Gastroesophageal sphincter (tissue), 4 donors: ENCODE measurements at regions not wholly inside any gene's neighbourhood (a gene's known extent, or its start where the extent isn't known, plus 50 kb on each side); places are given as distances from the start of the nearest gene placed in this dataset.

Experiments used
- ATAC-seq: fragments of 150-250 bp; one replicate; pipeline ENCODE4 v1.9.1; 2016; ENCODE audit warnings: mild to moderate bottlenecking, moderate library complexity
- H3K27ac ChIP-seq, 4 donors: fragments of 200-600 bp; sonication (generic) in 3 of 4; 1 replicate in 3 of 4; 2 replicates in 1 of 4; pipeline ENCODE4 v1.5.1; 2016 to 2019
- H3K27me3 ChIP-seq: fragments of 200-600 bp; sonication (generic); one replicate; pipeline ENCODE4 v1.5.1; 2019
- H3K36me3 ChIP-seq, 2 donors: fragments of 200-600 bp; sonication (generic); one replicate each; pipeline ENCODE4 v1.5.1; 2019; ENCODE audit warnings: control low read depth in 1 of 2
- H3K4me1 ChIP-seq, 3 donors: fragments of 200-600 bp; sonication (generic); 1 replicate in 2 of 3; 2 replicates in 1 of 3; pipeline ENCODE4 v1.5.1; 2016 to 2019; ENCODE audit warnings: control low read depth in 2 of 3
- H3K4me3 ChIP-seq, 2 donors: fragments of 200-600 bp; sonication (generic); one replicate each; pipeline ENCODE4 v1.5.1; 2019; ENCODE audit warnings: mild to moderate bottlenecking in 1 of 2, moderate library complexity in 1 of 2
- H3K9me3 ChIP-seq, 3 donors: fragments of 200-600 bp; sonication (generic); one replicate each; pipeline ENCODE4 v1.5.1; 2017 to 2019; ENCODE audit warnings: control low read depth in 2 of 3
- CTCF ChIP-seq, 4 experiments: fragments of 200-600 bp in 2 of 4; fragments of 450-650 bp in 2 of 4; sonication (generic) in 1 of 4; IDR thresholded peaks; one replicate each; pipeline ENCODE4 v1.5.1; 2017 to 2019; ENCODE audit warnings: antibody characterized with exemption in 4 of 4, mild to moderate bottlenecking in 2 of 4, moderate library complexity in 2 of 4
- EP300 ChIP-seq: sonication (generic); formaldehyde crosslinking; IDR thresholded peaks from one replicate; pipeline ENCODE4 v1.6.1; 2017; ENCODE audit warnings: antibody characterized with exemption, mild to moderate bottlenecking
- POLR2A ChIP-seq, 2 donors: fragments of 450-650 bp; IDR thresholded peaks; one replicate each; pipeline ENCODE4 v1.6.1; 2017; ENCODE audit warnings: antibody characterized with exemption in 2 of 2, mild to moderate bottlenecking in 2 of 2, moderate library complexity in 1 of 2
- POLR2AphosphoS5 ChIP-seq: sonication (generic); formaldehyde crosslinking; IDR thresholded peaks from one replicate; pipeline ENCODE4 v1.6.1; 2017; ENCODE audit warnings: antibody characterized with exemption
- WGBS, 2 donors: methylation state at CpG; one replicate each; pipeline ENCODE4 v1.1.5; 2018; ENCODE audit warnings: low coverage in 1 of 2; 5-methylcytosine and 5-hydroxymethylcytosine counted together

- no peaks in the 10 kb centered on the region for H3K36me3 ChIP-seq
- no peak for TF ChIP-seq EP300
- no peaks in the 10 kb centered on the region for H3K27me3 ChIP-seq
- WGBS, 2 donors, result 64 to 79% methylated on average over 1 of the region's 1 CpG
- H3K4me3 ChIP-seq, result no peak overlapping the region
- no peaks in the 10 kb centered on the region for H3K9me3 ChIP-seq
- no peak overlapping the region for H3K27ac ChIP-seq
- ATAC-seq, result no peak
- H3K4me1 ChIP-seq, result no peaks in the 10 kb centered on the region
Observed at GRCh38 chr2:215607766-215608165, 171.9 kb upstream of the FN1 start.

- no peak for TF ChIP-seq EP300
- no peak for TF ChIP-seq POLR2AphosphoS5
- TF ChIP-seq CTCF (IDR thresholded peaks at IDR 0.05), result no peak
- TF ChIP-seq POLR2A (IDR thresholded peaks at IDR 0.05), result no peak
- H3K4me3 ChIP-seq, result no peak overlapping the region
- 73 to 78% methylated on average over 2 of the region's 2 CpGs for WGBS, 2 donors
- ATAC-seq, result no peak
- H3K27ac ChIP-seq, result no peak overlapping the region
- no peaks in the 10 kb centered on the region for H3K36me3 ChIP-seq
- no peaks in the 10 kb centered on the region for H3K9me3 ChIP-seq
- H3K4me1 ChIP-seq, result no peaks in the 10 kb centered on the region
- H3K27me3 ChIP-seq, result no peaks in the 10 kb centered on the region
Observed at GRCh38 chr2:215606219-215606618, 170.4 kb upstream of the FN1 start.

- ATAC-seq, result no peak
- H3K4me3 ChIP-seq, result no peak overlapping the region
- H3K27me3 ChIP-seq, result no peaks in the 10 kb centered on the region
- H3K9me3 ChIP-seq, result no peaks in the 10 kb centered on the region
- H3K36me3 ChIP-seq, result no peaks in the 10 kb centered on the region
- no peak overlapping the region for H3K27ac ChIP-seq
- no peaks in the 10 kb centered on the region for H3K4me1 ChIP-seq
- no peak for TF ChIP-seq CTCF (IDR thresholded peaks at IDR 0.05)
- no peak for TF ChIP-seq POLR2AphosphoS5
- no peak for TF ChIP-seq POLR2A (IDR thresholded peaks at IDR 0.05)
- TF ChIP-seq EP300, result no peak
Observed at GRCh38 chr2:215605214-215605613, 169.3 kb upstream of the FN1 start.

DNA sequence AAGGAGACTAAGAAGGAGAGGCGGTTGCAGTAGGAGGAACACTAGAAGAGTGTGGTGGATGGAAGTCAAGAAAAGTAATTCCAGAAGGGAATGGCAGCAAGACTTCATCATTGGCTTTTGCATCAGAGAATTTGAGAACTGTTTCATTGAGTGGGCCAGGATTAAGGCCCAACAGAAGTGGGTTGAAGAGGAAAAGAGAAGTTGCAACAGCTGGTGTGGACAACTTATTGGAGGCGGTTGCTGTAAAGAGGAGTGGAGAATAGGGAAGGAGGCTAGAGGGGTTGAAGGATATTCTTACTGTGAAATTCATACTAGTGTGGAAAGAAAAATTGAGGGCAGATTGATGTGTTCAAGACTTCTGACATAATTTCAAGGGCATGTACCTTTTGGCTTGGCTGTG lies 168.7 kb upstream of the FN1 start:
- H3K27me3 ChIP-seq, result no peaks in the 10 kb centered on the region
- no peaks in the 10 kb centered on the region for H3K4me1 ChIP-seq
- ATAC-seq, result no peak
- H3K4me3 ChIP-seq, result no peak overlapping the region
- 50 to 91% methylated on average over 2 of the region's 2 CpGs for whole genome bisulfite sequencing, 2 donors
- no peaks in the 10 kb centered on the region for H3K36me3 ChIP-seq
- H3K27ac ChIP-seq, result no peak overlapping the region
- TF ChIP-seq POLR2A (IDR thresholded peaks at IDR 0.05), result no peak
- no peak for TF ChIP-seq POLR2AphosphoS5
- no peak for TF ChIP-seq CTCF (IDR thresholded peaks at IDR 0.05)
- no peak for TF ChIP-seq EP300
- no peaks in the 10 kb centered on the region for H3K9me3 ChIP-seq

DNA sequence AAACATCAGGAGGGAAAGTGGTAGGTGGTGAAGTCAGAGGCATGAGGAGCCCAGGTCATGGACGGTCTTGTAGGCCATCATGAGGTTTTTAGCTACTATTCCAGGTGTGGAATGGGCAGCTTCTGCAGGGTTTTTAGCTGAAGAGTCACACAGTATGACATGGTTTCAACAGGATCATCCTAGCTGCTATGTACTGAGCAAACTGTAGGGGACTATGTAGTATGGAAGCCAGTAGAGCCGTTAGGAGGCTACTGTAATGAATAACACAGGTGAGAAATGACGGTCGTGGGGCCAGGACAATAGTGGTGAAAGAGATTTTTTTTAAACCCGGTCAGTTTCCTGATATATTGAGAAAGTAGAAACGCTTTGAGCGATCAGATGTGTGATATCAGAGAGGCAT lies 167.6 kb upstream of the FN1 start:
- no peaks in the 10 kb centered on the region for H3K4me1 ChIP-seq
- H3K36me3 ChIP-seq, result no peaks in the 10 kb centered on the region
- no peaks in the 10 kb centered on the region for H3K9me3 ChIP-seq
- no peak for ATAC-seq
- TF ChIP-seq EP300 (no peak), CTCF (IDR thresholded peaks at IDR 0.05) (no peak), POLR2A (IDR thresholded peaks at IDR 0.05) (no peak), POLR2AphosphoS5 (no peak)
- 89 to 93% methylated on average over 5 to 7 of the region's 7 CpGs for WGBS, 2 donors
- H3K27ac ChIP-seq, result no peak overlapping the region
- H3K4me3 ChIP-seq, result no peak overlapping the region
- no peaks in the 10 kb centered on the region for H3K27me3 ChIP-seq

GRCh38 chr2:215602997-215603396 lies 167.1 kb upstream of the FN1 start:
- Histone ChIP-seq H3K9me3 (no peaks in the 10 kb centered on the region), H3K36me3 (no peaks in the 10 kb centered on the region), H3K27ac (no peak overlapping the region), H3K27me3 (no peaks in the 10 kb centered on the region), H3K4me3 (no peak overlapping the region), H3K4me1 (no peaks in the 10 kb centered on the region)
- no peak for ATAC-seq
- 60 to 62% methylated on average over 3 of the region's 3 CpGs for WGBS, 2 donors
- no peak for TF ChIP-seq POLR2AphosphoS5
- TF ChIP-seq POLR2A (IDR thresholded peaks at IDR 0.05), result no peak
- TF ChIP-seq EP300, result no peak
- TF ChIP-seq CTCF (IDR thresholded peaks at IDR 0.05), result no peak
